ENCODE measurements at regions not wholly inside any gene's neighbourhood (a gene's known extent, or its start where the extent isn't known, plus 50 kb on each side); places are given as distances from the start of the nearest gene placed in this dataset. TPM values are rescaled to one million over a fixed set of nuclear protein-coding genes. Genes with fewer than 3 reads are reported as not detected.
A peak's percentile ranks its signal among the peaks of the same experiment; 100 is the strongest.
"Not testable (repeated sequence)": the region's sequence is repeated elsewhere in the genome, so short reads cannot be mapped to it uniquely, and the experiment has no call there.

DNA sequence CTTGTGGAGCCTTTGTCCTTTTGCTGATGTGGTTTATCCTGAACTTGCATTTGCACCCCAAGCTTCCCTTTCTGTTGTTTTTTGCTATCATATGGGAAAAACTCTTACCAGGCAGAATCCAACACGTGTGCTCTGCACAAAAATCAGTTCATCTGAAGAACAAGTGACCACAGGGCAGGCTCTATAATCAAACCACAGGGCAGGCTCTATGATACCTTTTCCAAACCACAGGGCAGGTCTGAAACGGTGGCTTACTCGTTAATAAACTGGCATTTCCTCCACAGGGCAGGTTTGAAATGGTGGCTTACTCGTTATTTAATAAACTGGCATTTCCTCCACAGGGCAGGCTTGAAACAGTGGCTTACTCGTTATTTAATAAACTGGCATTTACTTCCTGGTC is 51.7 kb upstream of the LPCAT1 start:
- H3K4me1 ChIP-seq (ENCODE audit: control insufficient read depth in 1 of 2, insufficient read depth in 2 of 2, low read length in 2 of 2); H3K9ac ChIP-seq (ENCODE audit: insufficient read depth, low read length, poor library complexity, severe bottlenecking); H3K27me3 Mint-ChIP-seq (ENCODE audit: low read depth in 3 of 3); H3K27me3 ChIP-seq (ENCODE audit: control insufficient read depth in 2 of 2, insufficient read depth in 2 of 2, low read length in 2 of 2); H3K4me2 ChIP-seq (replicated peaks; ENCODE audit: extremely low read depth, low read length, poor library complexity, severe bottlenecking); DNase-seq; intact Hi-C loops (cut with micrococcal nuclease); H3K4me3 ChIP-seq (replicated peaks in 1 of 3; ENCODE audit: low read depth in 2 of 3, low read length in 3 of 3); H3K27ac Mint-ChIP-seq; H3K36me3 ChIP-seq (replicated peaks in 1 of 2; ENCODE audit: control insufficient read depth in 1 of 2, insufficient read depth in 2 of 2, low read length in 2 of 2); H3K4me3 Mint-ChIP-seq; H3K79me2 ChIP-seq (ENCODE audit: insufficient read depth, low read length); H3K9me3 Mint-ChIP-seq; H3K4me1 Mint-ChIP-seq; H4K20me1 ChIP-seq (ENCODE audit: insufficient read depth, low read length); H2AFZ ChIP-seq (ENCODE audit: insufficient read depth, low read depth, low read length, poor library complexity, severe bottlenecking); H3K27ac ChIP-seq (ENCODE audit: low read depth in 1 of 2, low read length in 2 of 2): not testable (repeated sequence)
- 74% methylated on average over 2 of the region's 5 CpGs for WGBS (ENCODE audit: insufficient coverage)
- peaks cover 0 to 11% of the 10 kb centered on the region in 2 donors for H3K9me3 ChIP-seq (replicated peaks in 1 of 2; ENCODE audit: control insufficient read depth in 1 of 2, insufficient read depth in 1 of 2, low read length in 2 of 2)
- peaks cover 0 to 28% of the 10 kb centered on the region in 2 donors for H3K36me3 Mint-ChIP-seq

DNA sequence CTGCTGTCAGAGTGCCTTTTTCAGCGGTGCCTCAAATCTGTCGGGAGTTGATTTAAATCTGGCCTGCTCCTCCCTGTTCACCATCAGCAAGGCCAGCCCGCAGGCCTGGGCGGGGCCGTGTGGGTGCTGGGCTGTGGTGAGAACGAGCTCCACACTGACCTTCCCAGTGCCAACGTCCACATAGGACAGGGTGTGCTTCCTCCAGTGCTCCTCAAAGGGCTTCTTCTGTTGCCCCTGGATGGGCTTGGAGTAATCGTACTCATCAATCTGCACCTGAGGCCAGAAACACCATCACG is 50.2 kb upstream of the LPCAT1 start:
- H3K27ac Mint-ChIP-seq; H2AFZ ChIP-seq (ENCODE audit: insufficient read depth, low read depth, low read length, poor library complexity, severe bottlenecking); H3K27me3 ChIP-seq (ENCODE audit: control insufficient read depth in 2 of 2, insufficient read depth in 2 of 2, low read length in 2 of 2); H3K4me2 ChIP-seq (replicated peaks; ENCODE audit: extremely low read depth, low read length, poor library complexity, severe bottlenecking); H3K4me1 ChIP-seq (ENCODE audit: control insufficient read depth in 1 of 2, insufficient read depth in 2 of 2, low read length in 2 of 2); H3K4me1 Mint-ChIP-seq; H3K36me3 ChIP-seq (replicated peaks in 1 of 2; ENCODE audit: control insufficient read depth in 1 of 2, insufficient read depth in 2 of 2, low read length in 2 of 2); H3K27ac ChIP-seq (ENCODE audit: low read depth in 1 of 2, low read length in 2 of 2); H3K79me2 ChIP-seq (ENCODE audit: insufficient read depth, low read length); DNase-seq; H3K4me3 Mint-ChIP-seq; H3K27me3 Mint-ChIP-seq (ENCODE audit: low read depth in 3 of 3); H3K9ac ChIP-seq (ENCODE audit: insufficient read depth, low read length, poor library complexity, severe bottlenecking); intact Hi-C loops (cut with micrococcal nuclease); H4K20me1 ChIP-seq (ENCODE audit: insufficient read depth, low read length); H3K4me3 ChIP-seq (replicated peaks in 1 of 3; ENCODE audit: low read depth in 2 of 3, low read length in 3 of 3): not testable (repeated sequence)
- peaks cover 0 to 15% of the 10 kb centered on the region in 2 donors for H3K9me3 ChIP-seq (replicated peaks in 1 of 2; ENCODE audit: control insufficient read depth in 1 of 2, insufficient read depth in 1 of 2, low read length in 2 of 2)
- WGBS (ENCODE audit: insufficient coverage): no CpG with 5 or more reads among the region's 9 CpGs
- H3K9me3 Mint-ChIP-seq: peaks cover 2 to 18% (median 10%) of the 10 kb centered on the region in 7 donors
- H3K36me3 Mint-ChIP-seq: peaks cover 0 to 28% of the 10 kb centered on the region in 2 donors

DNA sequence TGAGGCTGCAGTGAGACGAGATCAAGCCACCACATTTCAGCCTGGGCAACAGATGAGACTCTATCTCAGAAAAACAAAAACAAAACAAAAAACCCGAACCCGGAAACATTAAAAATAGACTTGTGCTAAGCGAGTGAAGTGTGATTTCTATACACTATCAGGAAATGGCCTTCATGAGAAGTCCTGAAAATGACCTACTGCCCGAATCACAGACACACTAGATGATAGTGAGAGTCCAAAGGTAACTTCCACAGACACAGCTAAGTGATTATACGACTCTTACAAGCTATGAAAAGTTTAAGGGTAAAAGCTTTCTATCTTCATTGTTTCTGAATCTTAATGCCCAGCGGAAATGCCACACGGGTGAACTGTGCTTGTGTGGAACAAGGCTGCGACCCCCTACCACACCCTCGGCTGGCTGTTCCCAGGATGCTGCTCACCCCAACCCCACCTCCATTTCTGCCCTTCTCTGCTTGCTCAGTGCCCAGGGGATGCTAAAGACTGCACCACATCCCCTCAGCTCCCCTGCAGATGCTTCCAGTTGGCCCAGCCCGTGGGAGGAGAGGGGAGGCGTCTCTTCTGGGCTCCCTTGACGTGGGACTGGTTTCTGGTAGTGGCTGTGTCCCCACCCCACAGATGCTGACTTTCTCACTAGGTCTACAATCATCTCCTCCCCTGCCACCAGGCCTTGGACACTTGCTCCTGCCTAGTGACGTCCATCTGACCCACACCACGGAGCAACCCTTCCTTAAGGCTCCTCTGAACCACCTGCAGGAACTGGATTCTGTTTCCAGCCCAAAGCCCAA is 49.7 kb upstream of the LPCAT1 start:
- H3K4me1 ChIP-seq (ENCODE audit: control insufficient read depth in 1 of 2, insufficient read depth in 2 of 2, low read length in 2 of 2); H3K36me3 ChIP-seq (replicated peaks in 1 of 2; ENCODE audit: control insufficient read depth in 1 of 2, insufficient read depth in 2 of 2, low read length in 2 of 2); H3K27me3 Mint-ChIP-seq (ENCODE audit: low read depth in 3 of 3); H3K9ac ChIP-seq (ENCODE audit: insufficient read depth, low read length, poor library complexity, severe bottlenecking); H3K27me3 ChIP-seq (ENCODE audit: control insufficient read depth in 2 of 2, insufficient read depth in 2 of 2, low read length in 2 of 2); H3K4me2 ChIP-seq (replicated peaks; ENCODE audit: extremely low read depth, low read length, poor library complexity, severe bottlenecking); H4K20me1 ChIP-seq (ENCODE audit: insufficient read depth, low read length); DNase-seq; H3K4me3 Mint-ChIP-seq; intact Hi-C loops (cut with micrococcal nuclease); H3K4me3 ChIP-seq (replicated peaks in 1 of 3; ENCODE audit: low read depth in 2 of 3, low read length in 3 of 3); H3K4me1 Mint-ChIP-seq; H3K79me2 ChIP-seq (ENCODE audit: insufficient read depth, low read length); H3K27ac ChIP-seq (ENCODE audit: low read depth in 1 of 2, low read length in 2 of 2); H2AFZ ChIP-seq (ENCODE audit: insufficient read depth, low read depth, low read length, poor library complexity, severe bottlenecking): not testable (repeated sequence)
- WGBS (ENCODE audit: insufficient coverage): 100% methylated on average over 4 of the region's 15 CpGs
- H3K9me3 Mint-ChIP-seq: peaks cover 2 to 15% (median 10%) of the 10 kb centered on the region in 7 donors
- peaks cover 0 to 15% of the 10 kb centered on the region in 2 donors for H3K9me3 ChIP-seq (replicated peaks in 1 of 2; ENCODE audit: control insufficient read depth in 1 of 2, insufficient read depth in 1 of 2, low read length in 2 of 2)
- H3K36me3 Mint-ChIP-seq: peaks cover 0 to 24% of the 10 kb centered on the region in 2 donors
- peak overlapping the region in 2 of 7 donors; percentile 17 to 23 for H3K27ac Mint-ChIP-seq

Small RNA genes in the stretch of these regions (small RNA-seq; reads per million reads assigned to genes)
- gene AC091849.1 (ENCODE audit: insufficient read length, low read depth): not detected
- not detected for gene MIR4277 (ENCODE audit: insufficient read length, low read depth)

Measured in CD14-positive monocyte (primary cell).